D721Med (cell line): ENCODE measurements at regions not wholly inside any gene's neighbourhood (a gene's known extent, or its start where the extent isn't known, plus 50 kb on each side); places are given as distances from the start of the nearest gene placed in this dataset.

Experiments used
- DNase-seq: peaks from one replicate; pipeline ENCODE4 v3.0.0; 2011; ENCODE audit warnings: low spot score; ENCODE audit not compliant: insufficient read length
- FAIRE-seq: peaks from 2 replicates; lab custom pipeline; 2011; peaks lifted over from hg19 to GRCh38; lab: Jason Lieb, UNC
- TF ChIP-seq, protein P1 (sequence below): IDR thresholded peaks from 2 replicates; pipeline ENCODE4 v1.5.1; 2012; ENCODE audit warnings: mild to moderate bottlenecking, control low read depth; ENCODE audit not compliant: insufficient read depth; ENCODE audit errors: missing control alignments

DNA sequence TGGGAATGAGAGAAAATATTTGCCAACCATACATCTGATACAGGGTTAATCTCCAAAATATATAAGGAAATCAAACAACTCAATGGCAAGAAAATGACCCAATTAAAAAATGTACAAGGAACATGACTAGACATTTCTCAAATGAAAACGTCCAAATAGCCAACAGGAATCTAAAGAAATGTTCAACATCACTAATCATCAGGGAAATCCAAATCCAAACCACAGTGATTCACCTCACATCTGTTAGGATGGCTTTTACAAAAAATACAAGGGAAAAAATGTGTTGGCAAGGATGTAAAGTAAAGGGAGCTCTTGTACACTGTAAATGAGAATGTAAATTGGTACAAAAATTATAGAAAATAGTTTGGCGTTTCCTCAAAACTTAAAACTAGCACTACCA, 54.7 kb upstream of the ZRANB2 start:
- no peak for DNase-seq
- TF ChIP-seq, protein P1, sequence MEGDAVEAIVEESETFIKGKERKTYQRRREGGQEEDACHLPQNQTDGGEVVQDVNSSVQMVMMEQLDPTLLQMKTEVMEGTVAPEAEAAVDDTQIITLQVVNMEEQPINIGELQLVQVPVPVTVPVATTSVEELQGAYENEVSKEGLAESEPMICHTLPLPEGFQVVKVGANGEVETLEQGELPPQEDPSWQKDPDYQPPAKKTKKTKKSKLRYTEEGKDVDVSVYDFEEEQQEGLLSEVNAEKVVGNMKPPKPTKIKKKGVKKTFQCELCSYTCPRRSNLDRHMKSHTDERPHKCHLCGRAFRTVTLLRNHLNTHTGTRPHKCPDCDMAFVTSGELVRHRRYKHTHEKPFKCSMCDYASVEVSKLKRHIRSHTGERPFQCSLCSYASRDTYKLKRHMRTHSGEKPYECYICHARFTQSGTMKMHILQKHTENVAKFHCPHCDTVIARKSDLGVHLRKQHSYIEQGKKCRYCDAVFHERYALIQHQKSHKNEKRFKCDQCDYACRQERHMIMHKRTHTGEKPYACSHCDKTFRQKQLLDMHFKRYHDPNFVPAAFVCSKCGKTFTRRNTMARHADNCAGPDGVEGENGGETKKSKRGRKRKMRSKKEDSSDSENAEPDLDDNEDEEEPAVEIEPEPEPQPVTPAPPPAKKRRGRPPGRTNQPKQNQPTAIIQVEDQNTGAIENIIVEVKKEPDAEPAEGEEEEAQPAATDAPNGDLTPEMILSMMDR, result no peak
- FAIRE-seq, result no peak
